ENCODE measurements at regions not wholly inside any gene's neighbourhood (a gene's known extent, or its start where the extent isn't known, plus 50 kb on each side); places are given as distances from the start of the nearest gene placed in this dataset.
"Not testable (repeated sequence)": the region's sequence is repeated elsewhere in the genome, so short reads cannot be mapped to it uniquely, and the experiment has no call there.

DNA sequence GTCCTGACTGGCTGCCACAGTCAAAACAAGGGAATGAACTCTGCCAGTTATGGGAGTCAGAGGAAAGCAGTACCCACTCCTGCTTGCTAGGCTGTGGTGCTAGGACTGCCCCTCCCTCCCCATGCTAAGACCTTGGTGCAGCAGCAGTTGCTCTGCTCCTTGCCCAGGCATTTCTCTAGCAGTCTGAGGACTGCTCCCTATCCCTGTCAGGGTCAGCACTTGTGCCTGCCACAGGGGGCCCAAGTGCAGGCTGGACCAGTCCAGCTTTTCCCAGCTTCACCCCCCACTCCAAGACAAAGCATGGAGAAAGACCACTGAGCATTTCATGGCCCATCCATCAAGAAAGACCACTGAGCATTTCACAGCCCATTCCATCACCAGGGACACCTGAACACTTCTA is 305.8 kb upstream of the CLEC14A start:
- ATAC-seq = no peak
- H3K36me3 ChIP-seq = no peaks in the 10 kb centered on the region
- no peak overlapping the region for H3K27ac ChIP-seq
- TF ChIP-seq, protein P1, sequence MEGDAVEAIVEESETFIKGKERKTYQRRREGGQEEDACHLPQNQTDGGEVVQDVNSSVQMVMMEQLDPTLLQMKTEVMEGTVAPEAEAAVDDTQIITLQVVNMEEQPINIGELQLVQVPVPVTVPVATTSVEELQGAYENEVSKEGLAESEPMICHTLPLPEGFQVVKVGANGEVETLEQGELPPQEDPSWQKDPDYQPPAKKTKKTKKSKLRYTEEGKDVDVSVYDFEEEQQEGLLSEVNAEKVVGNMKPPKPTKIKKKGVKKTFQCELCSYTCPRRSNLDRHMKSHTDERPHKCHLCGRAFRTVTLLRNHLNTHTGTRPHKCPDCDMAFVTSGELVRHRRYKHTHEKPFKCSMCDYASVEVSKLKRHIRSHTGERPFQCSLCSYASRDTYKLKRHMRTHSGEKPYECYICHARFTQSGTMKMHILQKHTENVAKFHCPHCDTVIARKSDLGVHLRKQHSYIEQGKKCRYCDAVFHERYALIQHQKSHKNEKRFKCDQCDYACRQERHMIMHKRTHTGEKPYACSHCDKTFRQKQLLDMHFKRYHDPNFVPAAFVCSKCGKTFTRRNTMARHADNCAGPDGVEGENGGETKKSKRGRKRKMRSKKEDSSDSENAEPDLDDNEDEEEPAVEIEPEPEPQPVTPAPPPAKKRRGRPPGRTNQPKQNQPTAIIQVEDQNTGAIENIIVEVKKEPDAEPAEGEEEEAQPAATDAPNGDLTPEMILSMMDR (IDR thresholded peaks at IDR 0.05) = no peak
- DNase-seq = no peak
- H3K4me3 ChIP-seq = no peak overlapping the region
- H3K4me1 ChIP-seq = no peaks in the 10 kb centered on the region
- intact Hi-C loops (cut with DNase I) = no loop called here
- peaks cover 0 to 66% (median 21%) of the 10 kb centered on the region in 11 donors for H3K9me3 ChIP-seq
- no peaks in the 10 kb centered on the region for H3K27me3 ChIP-seq

DNA sequence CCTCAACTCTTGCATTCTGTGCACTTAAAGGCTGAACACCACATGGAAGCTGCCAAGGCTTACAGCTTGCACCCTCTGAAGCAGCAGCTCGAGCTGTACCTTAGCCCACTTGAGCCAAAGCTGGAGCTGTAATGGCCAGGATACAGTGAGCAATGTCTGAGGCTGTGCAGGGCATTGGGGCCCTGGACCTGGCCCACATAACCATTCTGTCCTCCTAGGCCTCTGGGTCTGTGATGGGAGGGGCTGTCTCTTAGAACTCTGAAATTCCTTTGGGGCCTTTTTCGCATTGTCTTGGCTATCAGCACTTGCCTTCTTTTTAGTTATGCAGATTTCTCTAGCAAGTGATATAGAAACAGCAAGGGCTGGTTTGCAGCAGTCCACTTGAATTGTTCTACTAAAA is 303.8 kb upstream of the CLEC14A start:
- WGBS, 2 donors = 53 to 67% methylated on average over 2 of the region's 2 CpGs

DNA sequence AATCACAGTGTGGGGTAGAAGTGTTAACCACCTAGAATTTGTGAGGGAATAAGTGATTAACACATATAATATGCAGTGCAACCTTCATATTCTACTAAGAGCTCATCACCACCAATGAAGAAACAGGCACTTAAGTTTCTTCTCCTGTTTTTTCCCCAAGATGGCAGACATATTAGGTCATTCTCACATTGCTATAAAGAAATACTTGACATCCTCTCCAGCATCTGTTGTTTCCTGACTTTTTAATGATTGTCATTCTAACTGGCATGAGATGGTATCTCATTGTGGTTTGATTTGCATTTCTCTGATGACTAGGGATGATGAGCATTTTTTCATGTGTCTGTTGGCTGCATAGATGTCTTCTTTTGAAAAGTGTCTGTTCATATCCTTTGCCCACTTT is 301.5 kb upstream of the CLEC14A start:
- H3K4me1 ChIP-seq; H3K27ac ChIP-seq; H3K36me3 ChIP-seq; intact Hi-C loops (cut with DNase I); H3K27me3 ChIP-seq; ATAC-seq; H3K4me3 ChIP-seq; DNase-seq: not testable (repeated sequence)
- H3K9me3 ChIP-seq = peaks cover 0 to 38% (median 12%) of the 10 kb centered on the region in 11 donors

More for the DNA sequence above, 303.8 kb upstream of the CLEC14A start:
- TF ChIP-seq, protein P1 (IDR thresholded peaks at IDR 0.05) = no peak
- no peak overlapping the region for H3K4me3 ChIP-seq
- H3K9me3 ChIP-seq = peaks cover 0 to 59% (median 21%) of the 10 kb centered on the region in 11 donors
- no peak overlapping the region for H3K27ac ChIP-seq
- no peak for DNase-seq
- H3K36me3 ChIP-seq = no peaks in the 10 kb centered on the region
- H3K4me1 ChIP-seq = no peaks in the 10 kb centered on the region
- intact Hi-C loops (cut with DNase I) = no loop called here
- H3K27me3 ChIP-seq = no peaks in the 10 kb centered on the region
- no peak for ATAC-seq

DNA sequence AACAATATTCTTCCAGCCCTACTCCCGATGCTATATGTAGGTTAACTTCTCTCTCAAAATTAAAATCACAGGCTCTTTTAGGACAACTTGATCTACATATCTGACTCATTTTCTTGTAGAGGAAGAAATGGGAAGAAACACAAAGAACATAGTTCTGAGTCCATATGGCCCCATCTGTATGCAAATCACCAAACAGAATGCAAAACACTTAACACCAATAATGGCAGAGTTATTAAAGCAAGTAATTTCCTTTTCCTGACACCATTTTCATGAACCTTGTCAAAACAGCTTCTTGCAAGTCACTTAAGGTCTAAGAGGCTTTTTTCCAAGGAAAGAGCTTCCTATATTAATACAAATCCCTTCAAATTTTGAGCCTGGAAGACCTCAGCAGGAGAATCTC is 300.4 kb upstream of the CLEC14A start:
- Histone ChIP-seq H3K4me3 (no peak overlapping the region), H3K27me3 (no peaks in the 10 kb centered on the region), H3K27ac (no peak overlapping the region), H3K4me1 (no peaks in the 10 kb centered on the region), H3K36me3 (no peaks in the 10 kb centered on the region), H3K9me3 (peaks cover 0 to 31% (median 12%) of the 10 kb centered on the region in 11 donors)
- DNase-seq = no peak
- no peak for ATAC-seq
- TF ChIP-seq, protein P1 (IDR thresholded peaks at IDR 0.05) = no peak
- WGBS, 2 donors = 55 to 67% methylated on average over 1 of the region's 1 CpG
- intact Hi-C loops (cut with DNase I) = no loop called here

DNA sequence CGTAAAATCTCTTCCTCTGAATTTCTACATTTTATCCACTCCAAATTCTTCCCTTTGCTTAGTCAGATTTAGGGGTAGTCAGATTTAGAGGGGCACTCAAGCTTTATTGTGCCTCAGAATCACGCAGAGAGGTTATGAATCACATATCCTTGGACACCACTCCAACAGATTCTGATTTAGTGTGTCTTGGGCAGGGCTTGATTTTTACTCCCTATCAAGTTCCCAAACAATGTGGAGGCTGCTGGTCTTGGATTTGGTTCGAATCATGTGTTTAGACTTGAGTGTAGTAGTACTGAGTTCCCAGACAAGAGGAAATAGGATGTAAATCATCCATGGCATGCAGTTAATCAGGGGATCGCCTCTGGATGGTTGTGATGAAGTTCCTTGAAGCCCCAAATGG is 298.1 kb upstream of the CLEC14A start:
- TF ChIP-seq, protein P1 (IDR thresholded peaks at IDR 0.05) = no peak
- Histone ChIP-seq H3K4me3 (no peak overlapping the region), H3K27me3 (no peaks in the 10 kb centered on the region), H3K4me1 (no peaks in the 10 kb centered on the region), H3K9me3 (peaks cover 0 to 9% (median 0%) of the 10 kb centered on the region in 11 donors), H3K27ac (no peak overlapping the region), H3K36me3 (no peaks in the 10 kb centered on the region)
- intact Hi-C loops (cut with DNase I) = no loop called here
- ATAC-seq (no peak), DNase-seq (no peak)
- 65 to 74% methylated on average over 4 of the region's 4 CpGs for WGBS, 2 donors

All from heart right ventricle (tissue), 16 donors.